Activated CD4-positive, alpha-beta memory T cell treated with anti-CD3 and anti-CD28 coated beads for 36 hours (primary cell): ENCODE measurements at regions not wholly inside any gene's neighbourhood (a gene's known extent, or its start where the extent isn't known, plus 50 kb on each side); places are given as distances from the start of the nearest gene placed in this dataset.
"Not testable (repeated sequence)": the region's sequence is repeated elsewhere in the genome, so short reads cannot be mapped to it uniquely, and the experiment has no call there.

Experiments
- CTCF ChIA-PET: fragments of 350-600 bp; sonication (Branson Sonifier 250); formaldehyde crosslinking; loops from one replicate; lab custom pipeline; 2021; ENCODE audit warnings: antibody characterized with exemption, inconsistent platforms; lab: Charles Lee
- POLR2A ChIA-PET: fragments of 350-600 bp; sonication (Branson Sonifier 250); formaldehyde crosslinking; loops from one replicate; lab custom pipeline; 2021; ENCODE audit warnings: antibody characterized with exemption; lab: Charles Lee
- DNase-seq: peaks from one replicate; pipeline ENCODE4 v3.0.0-alpha.2; 2020
- H3K27ac Mint-ChIP-seq: one replicate; pipeline ENCODE4 v1.8.0; 2021; ENCODE audit warnings: mixed read lengths
- H3K27me3 Mint-ChIP-seq: one replicate; pipeline ENCODE4 v1.8.0; 2021; ENCODE audit warnings: mixed read lengths
- H3K36me3 Mint-ChIP-seq: one replicate; pipeline ENCODE4 v1.8.0; 2021; ENCODE audit warnings: mixed read lengths
- H3K4me1 Mint-ChIP-seq: one replicate; pipeline ENCODE4 v1.8.0; 2021; ENCODE audit warnings: low read depth, mixed read lengths
- H3K4me3 Mint-ChIP-seq: one replicate; pipeline ENCODE4 v1.8.0; 2021; ENCODE audit warnings: mild to moderate bottlenecking, mixed read lengths
- H3K9me3 Mint-ChIP-seq: one replicate; pipeline ENCODE4 v1.8.0; 2021; ENCODE audit warnings: mixed read lengths
- intact Hi-C: fragments of 100-400 bp; cut with micrococcal nuclease; formaldehyde crosslinking; loops from one replicate; pipeline ENCODE4 v1.15.1; 2023

GRCh38 chr10:108545921-108546320 is 1377.4 kb downstream of the XPNPEP1 start:
- Mint-ChIP-seq H3K4me1 (no peaks in the 10 kb centered on the region), H3K36me3 (no peaks in the 10 kb centered on the region), H3K27ac (no peak overlapping the region), H3K9me3 (peaks cover 2% of the 10 kb centered on the region), H3K27me3 (no peaks in the 10 kb centered on the region), H3K4me3 (no peak overlapping the region)
- no peak for DNase-seq
- ChIA-PET POLR2A (no interaction called here), CTCF (no interaction called here)
- intact Hi-C loops = loop anchor here (10.0 kb wide), 1 partner anchor 1841 kb away; no protein-coding TSS in a partner anchor

DNA sequence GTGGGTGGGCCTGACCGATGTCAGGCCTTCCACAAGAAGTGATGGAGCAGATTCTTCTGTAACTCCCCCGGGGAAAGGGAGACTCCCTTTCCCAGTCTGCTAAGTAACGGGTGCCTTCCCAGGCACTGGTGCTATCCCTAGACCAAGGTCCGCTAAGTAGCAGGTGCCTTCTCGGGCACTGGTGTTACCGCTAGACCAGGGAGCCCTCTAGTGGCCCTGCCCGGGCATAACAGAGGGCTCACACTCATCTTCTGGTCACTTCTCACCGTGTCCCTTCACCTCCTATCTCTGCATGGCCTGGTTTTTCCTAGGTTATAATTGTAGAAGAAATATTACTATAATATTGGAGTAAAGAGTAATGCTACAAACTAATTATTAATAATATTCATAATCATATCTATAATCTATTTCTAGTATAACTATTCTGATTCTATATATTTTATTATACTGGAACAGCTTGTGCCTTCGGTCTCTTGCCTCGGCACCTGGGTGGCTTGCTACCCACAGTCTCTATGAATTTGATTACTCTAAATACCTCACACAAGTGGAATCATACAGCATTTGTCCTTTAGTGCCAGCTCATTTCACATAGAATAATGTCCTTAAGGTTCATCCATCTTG is 1378.7 kb downstream of the XPNPEP1 start:
- DNase-seq = peak; percentile 35
- POLR2A ChIA-PET = no interaction called here
- CTCF ChIA-PET = no interaction called here
- H3K9me3 Mint-ChIP-seq = peaks cover 2% of the 10 kb centered on the region
- no peak overlapping the region for H3K27ac Mint-ChIP-seq
- no peaks in the 10 kb centered on the region for H3K27me3 Mint-ChIP-seq
- H3K4me1 Mint-ChIP-seq = no peaks in the 10 kb centered on the region
- no peaks in the 10 kb centered on the region for H3K36me3 Mint-ChIP-seq
- no peak overlapping the region for H3K4me3 Mint-ChIP-seq
- intact Hi-C loops = loop anchor here (10.0 kb wide), 1 partner anchor 1840 kb away; no protein-coding TSS in a partner anchor

- H3K4me1 Mint-ChIP-seq, H3K27ac Mint-ChIP-seq, intact Hi-C loops, H3K27me3 Mint-ChIP-seq, DNase-seq, H3K36me3 Mint-ChIP-seq, H3K4me3 Mint-ChIP-seq, POLR2A ChIA-PET: not testable (repeated sequence)
- H3K9me3 Mint-ChIP-seq = peaks cover 39% of the 10 kb centered on the region
- CTCF ChIA-PET = interaction anchor here (0.9 kb wide), 1 partner anchor 9 kb away, joined by 4 read pairs; no protein-coding TSS in a partner anchor
These were observed 1369.0 kb upstream of the SORCS1 start for GRCh38 chr10:108533551-108533950.

- Mint-ChIP-seq H3K27me3 (no peaks in the 10 kb centered on the region), H3K9me3 (peaks cover 5% of the 10 kb centered on the region), H3K36me3 (no peaks in the 10 kb centered on the region), H3K4me3 (no peak overlapping the region), H3K27ac (no peak overlapping the region), H3K4me1 (no peaks in the 10 kb centered on the region)
- ChIA-PET CTCF (no interaction called here), POLR2A (no interaction called here)
- DNase-seq = no peak
- intact Hi-C loops = no loop called here
These were observed 1358.7 kb upstream of the SORCS1 start for GRCh38 chr10:108523016-108523800.

DNA sequence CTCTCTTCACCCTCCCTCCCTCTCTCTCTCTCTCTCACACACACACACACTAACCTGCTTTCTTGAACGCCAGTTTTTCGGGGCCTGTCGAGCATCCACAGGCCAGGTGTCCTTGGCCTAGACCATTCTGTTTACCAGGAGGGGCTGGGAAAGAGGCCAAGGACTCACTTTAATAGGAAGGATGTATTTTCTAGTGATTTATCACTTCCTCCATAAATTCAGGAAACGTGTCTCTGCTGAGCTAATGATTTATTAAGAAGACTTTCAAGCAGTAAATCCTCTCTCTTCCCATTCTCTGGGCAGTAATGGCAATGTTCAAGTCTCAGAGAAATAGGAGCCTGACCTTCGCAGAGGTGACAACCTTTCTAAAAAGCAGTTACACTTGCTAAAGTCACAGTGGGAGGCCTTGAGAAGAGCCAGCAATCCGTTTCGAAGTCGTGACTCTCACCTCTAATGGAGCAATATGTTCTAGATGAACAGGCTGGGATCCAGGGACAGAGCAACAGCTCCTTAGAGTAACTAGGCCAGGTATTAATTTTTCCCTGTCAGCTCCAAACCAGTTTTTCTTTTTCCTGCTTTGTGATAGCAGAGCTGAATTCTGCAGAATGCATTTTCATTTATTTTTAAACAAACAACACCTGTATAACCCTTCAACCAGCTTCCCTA is 1357.5 kb upstream of the SORCS1 start:
- Mint-ChIP-seq H3K4me1 (no peaks in the 10 kb centered on the region), H3K27me3 (no peaks in the 10 kb centered on the region), H3K36me3 (no peaks in the 10 kb centered on the region), H3K27ac (no peak overlapping the region), H3K9me3 (peaks cover 6% of the 10 kb centered on the region), H3K4me3 (no peak overlapping the region)
- no peak for DNase-seq
- ChIA-PET POLR2A (no interaction called here), CTCF (no interaction called here)
- intact Hi-C loops = no loop called here

- Mint-ChIP-seq H3K4me1 (no peaks in the 10 kb centered on the region), H3K36me3 (no peaks in the 10 kb centered on the region), H3K4me3 (no peak overlapping the region), H3K27ac (no peak overlapping the region), H3K27me3 (no peaks in the 10 kb centered on the region), H3K9me3 (peaks cover 5% of the 10 kb centered on the region)
- CTCF ChIA-PET = no interaction called here
- no peak for DNase-seq
- intact Hi-C loops = no loop called here
- POLR2A ChIA-PET = no interaction called here
These were observed 1351.3 kb upstream of the SORCS1 start for GRCh38 chr10:108515821-108516220.

DNA sequence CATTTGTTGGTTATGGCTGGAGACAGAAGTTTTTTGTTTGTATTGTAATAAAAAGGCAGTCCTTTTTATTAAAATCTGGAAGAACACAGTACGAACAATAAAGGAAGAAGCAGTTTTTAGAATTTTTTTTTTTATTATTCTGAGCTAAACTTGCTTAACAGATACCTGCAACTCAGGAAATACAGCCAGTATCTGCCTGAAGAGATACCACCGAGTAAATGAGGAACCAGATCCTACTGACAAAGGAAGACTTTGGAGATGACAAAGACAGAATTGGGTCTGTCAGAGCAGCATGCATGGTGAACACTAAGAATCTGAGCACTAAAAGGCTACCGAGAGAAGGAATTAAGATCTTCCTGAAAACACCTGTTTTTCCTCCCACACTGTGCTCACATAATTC is 1335.9 kb upstream of the SORCS1 start:
- Mint-ChIP-seq H3K4me3 (no peak overlapping the region), H3K4me1 (no peaks in the 10 kb centered on the region), H3K27me3 (no peaks in the 10 kb centered on the region), H3K36me3 (no peaks in the 10 kb centered on the region), H3K27ac (no peak overlapping the region), H3K9me3 (peaks cover 28% of the 10 kb centered on the region)
- intact Hi-C loops = no loop called here
- DNase-seq = no peak
- ChIA-PET POLR2A (no interaction called here), CTCF (no interaction called here)

GRCh38 chr10:108496106-108496505 is 1331.6 kb upstream of the SORCS1 start:
- Mint-ChIP-seq H3K4me1 (no peaks in the 10 kb centered on the region), H3K9me3 (peaks cover 22% of the 10 kb centered on the region), H3K36me3 (no peaks in the 10 kb centered on the region), H3K27me3 (no peaks in the 10 kb centered on the region), H3K4me3 (no peak overlapping the region), H3K27ac (no peak overlapping the region)
- intact Hi-C loops = no loop called here
- no peak for DNase-seq
- ChIA-PET CTCF (no interaction called here), POLR2A (no interaction called here)

- ChIA-PET CTCF (no interaction called here), POLR2A (no interaction called here)
- H3K36me3 Mint-ChIP-seq = no peaks in the 10 kb centered on the region
- DNase-seq = no peak
- no peaks in the 10 kb centered on the region for H3K27me3 Mint-ChIP-seq
- no peak overlapping the region for H3K27ac Mint-ChIP-seq
- no peaks in the 10 kb centered on the region for H3K4me1 Mint-ChIP-seq
- intact Hi-C loops = no loop called here
- no peak overlapping the region for H3K4me3 Mint-ChIP-seq
- H3K9me3 Mint-ChIP-seq = peaks cover 14% of the 10 kb centered on the region
These were observed 1326.4 kb upstream of the SORCS1 start for GRCh38 chr10:108490944-108491343.

GRCh38 chr10:108471420-108471819 is 1306.9 kb upstream of the SORCS1 start:
- Mint-ChIP-seq H3K4me3 (no peak overlapping the region), H3K36me3 (no peaks in the 10 kb centered on the region), H3K9me3 (peaks cover 14% of the 10 kb centered on the region), H3K4me1 (no peaks in the 10 kb centered on the region), H3K27ac (no peak overlapping the region), H3K27me3 (peaks cover 6% of the 10 kb centered on the region)
- intact Hi-C loops = no loop called here
- ChIA-PET POLR2A (no interaction called here), CTCF (no interaction called here)
- no peak for DNase-seq

- no peaks in the 10 kb centered on the region for H3K36me3 Mint-ChIP-seq
- no peak overlapping the region for H3K27ac Mint-ChIP-seq
- no peaks in the 10 kb centered on the region for H3K4me1 Mint-ChIP-seq
- intact Hi-C loops = no loop called here
- ChIA-PET POLR2A (no interaction called here), CTCF (no interaction called here)
- no peak overlapping the region for H3K4me3 Mint-ChIP-seq
- H3K27me3 Mint-ChIP-seq = peaks cover 6% of the 10 kb centered on the region
- no peak for DNase-seq
- peaks cover 14% of the 10 kb centered on the region for H3K9me3 Mint-ChIP-seq
These were observed 1305.4 kb upstream of the SORCS1 start for GRCh38 chr10:108469940-108470339.

- intact Hi-C loops = no loop called here
- Mint-ChIP-seq H3K4me3 (no peak overlapping the region), H3K9me3 (peaks cover 8% of the 10 kb centered on the region), H3K27me3 (peaks cover 6% of the 10 kb centered on the region), H3K36me3 (no peaks in the 10 kb centered on the region), H3K4me1 (no peaks in the 10 kb centered on the region), H3K27ac (no peak overlapping the region)
- no peak for DNase-seq
- ChIA-PET POLR2A (no interaction called here), CTCF (no interaction called here)
These were observed 1301.5 kb upstream of the SORCS1 start for GRCh38 chr10:108465871-108466641.
